Mesendoderm (in vitro differentiated cells): ENCODE measurements at regions not wholly inside any gene's neighbourhood (a gene's known extent, or its start where the extent isn't known, plus 50 kb on each side); places are given as distances from the start of the nearest gene placed in this dataset.

Experiments
- DNase-seq: peaks from one replicate; pipeline ENCODE4 v3.0.0; 2013
- H2AK5ac ChIP-seq: 2 replicates; pipeline ENCODE4 v1.6.1; 2013; ENCODE audit warnings: low read length, inconsistent platforms
- H2BK120ac ChIP-seq: 2 replicates; pipeline ENCODE4 v1.6.1; 2013; ENCODE audit warnings: low read depth, mild to moderate bottlenecking, low read length, moderate library complexity, mixed read lengths
- H2BK15ac ChIP-seq: replicated peaks from 2 replicates; pipeline ENCODE4 v1.6.1; 2013; ENCODE audit warnings: low read depth, mild to moderate bottlenecking, moderate library complexity
- H2BK5ac ChIP-seq: 2 replicates; pipeline ENCODE4 v1.6.1; 2013; ENCODE audit warnings: low read length, inconsistent platforms
- H3K18ac ChIP-seq: 2 replicates; pipeline ENCODE4 v1.6.1; 2013; ENCODE audit warnings: mild to moderate bottlenecking, low read length, mixed read lengths
- H3K23ac ChIP-seq: one replicate; pipeline ENCODE4 v1.6.1; 2013; ENCODE audit warnings: low read length
- H3K27ac ChIP-seq: 2 replicates; pipeline ENCODE4 v1.5.1; 2013; ENCODE audit warnings: low read depth, mild to moderate bottlenecking, inconsistent platforms, low read length, moderate library complexity
- H3K27me3 ChIP-seq: 2 replicates; pipeline ENCODE4 v1.6.1; 2013; ENCODE audit warnings: low read length, control low read depth, mild to moderate bottlenecking, inconsistent platforms; ENCODE audit not compliant: insufficient read depth, poor library complexity
- H3K36me3 ChIP-seq: 2 replicates; pipeline ENCODE4 v1.6.1; 2013; ENCODE audit warnings: low read length, inconsistent platforms; ENCODE audit not compliant: control insufficient read depth, insufficient read depth
- H3K4ac ChIP-seq: one replicate; pipeline ENCODE4 v1.6.1; 2013; ENCODE audit warnings: low read depth, mild to moderate bottlenecking, low read length, moderate library complexity
- H3K4me1 ChIP-seq: 2 replicates; pipeline ENCODE4 v1.6.1; 2013; ENCODE audit warnings: low read depth, low read length, inconsistent platforms; ENCODE audit not compliant: control insufficient read depth
- H3K4me2 ChIP-seq: 2 replicates; pipeline ENCODE4 v1.6.1; 2013; ENCODE audit warnings: low read length
- H3K4me3 ChIP-seq: 2 replicates; pipeline ENCODE4 v1.5.1; 2013; ENCODE audit warnings: mild to moderate bottlenecking, low read length
- H3K56ac ChIP-seq: one replicate; pipeline ENCODE4 v1.6.1; 2013; ENCODE audit warnings: low read length
- H3K79me1 ChIP-seq: 2 replicates; pipeline ENCODE4 v1.6.1; 2013; ENCODE audit warnings: low read length, inconsistent platforms
- H3K79me2 ChIP-seq: 2 replicates; pipeline ENCODE4 v1.6.1; 2013; ENCODE audit warnings: mild to moderate bottlenecking, low read length; ENCODE audit not compliant: control insufficient read depth, insufficient read depth
- H3K9ac ChIP-seq: 2 replicates; pipeline ENCODE4 v1.6.1; 2013; ENCODE audit warnings: low read length, inconsistent platforms
- H4K5ac ChIP-seq: one replicate; pipeline ENCODE4 v1.6.1; 2013; ENCODE audit warnings: low read length
- H4K8ac ChIP-seq: one replicate; pipeline ENCODE4 v1.6.1; 2013; ENCODE audit warnings: low read depth, mild to moderate bottlenecking, control low read depth, low read length, moderate library complexity
- WGBS: extraction: QIAGEN DNeasy Blood & Tissue Kit; methylation state at CpG from one replicate; pipeline ENCODE4 v1.1.7; 2013; ENCODE audit warnings: low lambda C conversion rate, missing lambda C conversion rate; ENCODE audit not compliant: insufficient coverage; ENCODE audit errors: extremely low coverage; 5-methylcytosine and 5-hydroxymethylcytosine counted together

GRCh38 chr7:46839651-46840050 is 742.3 kb downstream of the TNS3 start:
- no peak overlapping the region for H2AK5ac ChIP-seq
- no peak overlapping the region for H4K5ac ChIP-seq
- no peak overlapping the region for H3K23ac ChIP-seq
- H3K4me3 ChIP-seq: no peak overlapping the region
- no peak overlapping the region for H3K27ac ChIP-seq
- no peak overlapping the region for H3K56ac ChIP-seq
- H2BK120ac ChIP-seq: no peak overlapping the region
- H2BK5ac ChIP-seq: no peak overlapping the region
- no peaks in the 10 kb centered on the region for H3K36me3 ChIP-seq
- no peaks in the 10 kb centered on the region for H3K79me2 ChIP-seq
- H2BK15ac ChIP-seq: no peak overlapping the region
- H3K18ac ChIP-seq: no peak overlapping the region
- H3K4me1 ChIP-seq: no peaks in the 10 kb centered on the region
- WGBS: no CpG with 5 or more reads among the region's 3 CpGs
- no peaks in the 10 kb centered on the region for H3K27me3 ChIP-seq
- no peak overlapping the region for H3K4me2 ChIP-seq
- H3K4ac ChIP-seq: no peak overlapping the region
- H3K79me1 ChIP-seq: no peaks in the 10 kb centered on the region
- no peak for DNase-seq
- no peak overlapping the region for H4K8ac ChIP-seq
- H3K9ac ChIP-seq: no peak overlapping the region

- H2BK120ac ChIP-seq: no peak overlapping the region
- H3K23ac ChIP-seq: no peak overlapping the region
- H3K4me2 ChIP-seq: no peak overlapping the region
- H3K4me3 ChIP-seq: no peak overlapping the region
- no peak overlapping the region for H4K8ac ChIP-seq
- H3K4me1 ChIP-seq: no peaks in the 10 kb centered on the region
- no peak overlapping the region for H3K4ac ChIP-seq
- no peaks in the 10 kb centered on the region for H3K27me3 ChIP-seq
- H2BK15ac ChIP-seq: no peak overlapping the region
- WGBS: no CpG with 5 or more reads among the region's 5 CpGs
- H3K79me1 ChIP-seq: no peaks in the 10 kb centered on the region
- no peak overlapping the region for H4K5ac ChIP-seq
- no peaks in the 10 kb centered on the region for H3K79me2 ChIP-seq
- no peak overlapping the region for H3K9ac ChIP-seq
- H3K56ac ChIP-seq: no peak overlapping the region
- no peak for DNase-seq
- no peak overlapping the region for H3K27ac ChIP-seq
- no peak overlapping the region for H2AK5ac ChIP-seq
- H2BK5ac ChIP-seq: no peak overlapping the region
- H3K18ac ChIP-seq: no peak overlapping the region
- H3K36me3 ChIP-seq: no peaks in the 10 kb centered on the region
These were observed 743.4 kb downstream of the TNS3 start for GRCh38 chr7:46838463-46838862.

GRCh38 chr7:46835556-46835955 is 746.4 kb downstream of the TNS3 start:
- WGBS: no CpG with 5 or more reads among the region's 2 CpGs
- peak; percentile 74 for DNase-seq

GRCh38 chr7:46834921-46835320 is 747.0 kb downstream of the TNS3 start:
- Histone ChIP-seq H3K4ac (no peak overlapping the region), H3K27me3 (no peaks in the 10 kb centered on the region), H3K56ac (no peak overlapping the region), H4K8ac (no peak overlapping the region), H2AK5ac (no peak overlapping the region), H3K27ac (no peak overlapping the region), H3K4me2 (no peak overlapping the region), H3K23ac (no peak overlapping the region), H3K9ac (no peak overlapping the region), H3K18ac (no peak overlapping the region), H2BK15ac (no peak overlapping the region), H3K4me1 (no peaks in the 10 kb centered on the region), H2BK5ac (no peak overlapping the region), H3K36me3 (no peaks in the 10 kb centered on the region), H2BK120ac (no peak overlapping the region), H3K79me2 (no peaks in the 10 kb centered on the region), H4K5ac (no peak overlapping the region), H3K79me1 (no peaks in the 10 kb centered on the region), H3K4me3 (no peak overlapping the region)
- no CpG with 5 or more reads among the region's 5 CpGs for WGBS
- no peak for DNase-seq

More at GRCh38 chr7:46835556-46835955, 746.4 kb downstream of the TNS3 start:
- Histone ChIP-seq H3K79me2 (no peaks in the 10 kb centered on the region), H3K4me2 (no peak overlapping the region), H3K27me3 (no peaks in the 10 kb centered on the region), H3K4me3 (no peak overlapping the region), H3K4me1 (no peaks in the 10 kb centered on the region), H3K27ac (no peak overlapping the region), H2AK5ac (no peak overlapping the region), H4K5ac (no peak overlapping the region), H3K18ac (no peak overlapping the region), H3K4ac (no peak overlapping the region), H3K79me1 (no peaks in the 10 kb centered on the region), H3K36me3 (no peaks in the 10 kb centered on the region), H3K9ac (no peak overlapping the region), H2BK5ac (no peak overlapping the region), H2BK120ac (no peak overlapping the region), H4K8ac (no peak overlapping the region), H3K56ac (no peak overlapping the region), H3K23ac (no peak overlapping the region), H2BK15ac (no peak overlapping the region)

- Histone ChIP-seq H3K79me2 (no peaks in the 10 kb centered on the region), H4K5ac (no peak overlapping the region), H3K18ac (no peak overlapping the region), H4K8ac (no peak overlapping the region), H3K36me3 (no peaks in the 10 kb centered on the region), H3K4me1 (no peaks in the 10 kb centered on the region), H3K4me3 (no peak overlapping the region), H2BK15ac (no peak overlapping the region), H3K27ac (no peak overlapping the region), H3K9ac (no peak overlapping the region), H3K79me1 (no peaks in the 10 kb centered on the region), H2BK120ac (no peak overlapping the region), H3K23ac (no peak overlapping the region), H2AK5ac (no peak overlapping the region), H2BK5ac (no peak overlapping the region), H3K27me3 (no peaks in the 10 kb centered on the region), H3K4me2 (no peak overlapping the region), H3K56ac (no peak overlapping the region), H3K4ac (no peak overlapping the region)
- DNase-seq: no peak
- WGBS: no CpG with 5 or more reads among the region's 1 CpG
These were observed 748.7 kb downstream of the TNS3 start for GRCh38 chr7:46833197-46833596.

GRCh38 chr7:46832136-46832535 is 749.8 kb downstream of the TNS3 start:
- Histone ChIP-seq H3K36me3 (no peaks in the 10 kb centered on the region), H2BK120ac (no peak overlapping the region), H2BK15ac (no peak overlapping the region), H3K18ac (no peak overlapping the region), H2AK5ac (no peak overlapping the region), H3K56ac (no peak overlapping the region), H3K4me3 (no peak overlapping the region), H3K4me2 (no peak overlapping the region), H4K5ac (no peak overlapping the region), H2BK5ac (no peak overlapping the region), H3K4me1 (no peaks in the 10 kb centered on the region), H3K27me3 (no peaks in the 10 kb centered on the region), H3K27ac (no peak overlapping the region), H4K8ac (no peak overlapping the region), H3K4ac (no peak overlapping the region), H3K23ac (no peak overlapping the region), H3K79me2 (no peaks in the 10 kb centered on the region), H3K79me1 (no peaks in the 10 kb centered on the region), H3K9ac (no peak overlapping the region)
- no CpG with 5 or more reads among the region's 2 CpGs for WGBS
- no peak for DNase-seq
